KG1 (cell line): ENCODE measurements at regions not wholly inside any gene's neighbourhood (a gene's known extent, or its start where the extent isn't known, plus 50 kb on each side); places are given as distances from the start of the nearest gene placed in this dataset.
"Not testable (repeated sequence)": the region's sequence is repeated elsewhere in the genome, so short reads cannot be mapped to it uniquely, and the experiment has no call there.

Experiments used
- DNase-seq: peaks from one replicate; lab custom pipeline; 2025; lab: John Stamatoyannopoulos, UW

DNA sequence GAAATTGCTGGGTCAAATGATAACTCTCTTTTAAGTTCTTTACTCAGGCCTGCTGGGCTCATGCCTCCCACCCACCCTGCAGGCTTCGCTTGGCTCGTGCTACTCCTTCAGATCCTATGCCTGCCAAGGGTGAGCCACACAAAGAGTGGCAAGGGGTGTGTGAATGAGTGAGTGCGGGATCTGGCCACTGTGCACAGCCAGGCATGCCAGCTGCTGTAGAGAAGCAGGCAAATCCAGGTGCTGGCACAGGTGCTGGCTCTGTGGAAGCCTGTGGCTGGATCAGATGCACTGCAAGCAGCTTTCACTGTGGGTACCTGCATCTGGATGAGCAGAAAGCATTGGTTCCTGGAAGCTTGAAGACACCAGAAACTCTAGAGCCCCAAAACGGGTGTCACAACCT is 1055.7 kb upstream of the EPHA6 start:
- no peak for DNase-seq

DNA sequence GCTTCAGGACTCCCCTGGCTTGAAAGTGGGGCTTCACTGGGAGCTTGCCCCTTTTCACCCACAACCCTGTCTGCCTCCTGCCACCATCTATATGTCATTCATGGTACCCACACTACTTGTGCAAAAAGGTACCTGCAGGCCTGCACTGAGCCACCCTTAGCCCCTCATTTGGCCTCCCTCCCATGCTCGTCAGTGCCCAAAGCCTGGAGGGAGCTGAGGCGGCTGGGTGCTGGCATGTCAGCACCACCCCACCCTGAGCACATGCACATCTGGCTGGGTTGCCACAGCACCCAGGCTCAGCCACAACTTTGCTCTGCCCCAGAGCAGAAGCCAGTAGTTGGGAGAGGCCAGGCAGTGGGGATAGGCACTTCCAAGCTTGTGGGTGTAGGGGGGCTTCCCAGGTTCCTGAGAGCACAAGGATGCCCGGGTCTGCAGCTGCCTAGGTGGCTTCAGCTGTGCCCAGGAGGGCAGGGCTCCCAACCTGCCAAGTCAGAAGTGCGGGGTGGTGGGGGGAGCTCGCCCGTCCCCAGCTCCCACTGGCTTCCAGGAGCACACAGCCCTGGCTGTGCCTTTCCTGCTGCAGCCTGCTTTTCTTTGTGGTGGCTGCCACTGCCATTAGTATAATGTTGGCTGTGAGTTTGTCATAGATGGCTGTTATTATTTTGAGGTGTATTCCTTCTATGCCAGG is 1054.6 kb upstream of the EPHA6 start:
- DNase-seq: no peak

- DNase-seq: no peak
These were observed 1038.8 kb upstream of the EPHA6 start for GRCh38 chr3:95775486-95776094.

GRCh38 chr3:95781598-95781997 is 1032.8 kb upstream of the EPHA6 start:
- no peak for DNase-seq

DNA sequence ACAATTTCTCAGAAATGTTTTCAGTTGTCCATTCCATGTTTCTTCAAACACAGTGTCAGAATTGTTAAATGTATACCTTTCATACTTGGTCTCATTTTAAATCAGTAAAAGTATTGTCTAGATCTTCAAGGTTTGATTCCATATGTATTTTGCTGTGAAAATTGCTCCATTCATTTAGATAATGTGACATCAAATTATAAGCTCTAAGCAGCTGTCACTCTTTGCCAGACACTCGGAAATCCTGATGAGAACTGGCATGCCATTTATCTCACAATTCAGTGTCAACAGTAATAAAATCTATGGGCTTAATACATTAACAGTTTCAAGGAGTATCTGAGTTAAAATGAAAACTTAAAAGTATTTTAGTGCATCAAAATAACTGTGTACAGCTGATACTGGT is 1025.3 kb upstream of the EPHA6 start:
- no peak for DNase-seq

DNA sequence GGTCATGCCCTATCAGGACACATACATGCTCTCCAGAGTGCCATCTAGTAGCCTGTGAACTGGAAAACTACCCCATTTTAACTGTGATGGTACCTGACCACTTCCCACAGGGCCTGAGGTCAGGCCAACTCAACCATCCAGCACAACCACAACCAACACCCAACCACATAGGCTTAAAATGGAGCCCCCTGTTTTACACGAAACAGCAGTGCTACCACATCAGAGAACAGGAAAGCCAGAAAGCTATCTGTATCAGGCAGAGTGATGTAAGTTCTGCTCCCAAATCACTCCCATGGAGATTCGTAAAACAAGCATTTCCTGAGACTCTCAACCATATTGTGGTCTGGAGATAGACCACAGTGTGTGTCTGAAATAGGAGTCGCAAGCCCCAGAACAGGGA is 1017.3 kb upstream of the EPHA6 start:
- no peak for DNase-seq

GRCh38 chr3:95798628-95799027 is 1015.8 kb upstream of the EPHA6 start:
- no peak for DNase-seq

GRCh38 chr3:95810462-95810861 is 1003.9 kb upstream of the EPHA6 start:
- DNase-seq: no peak

- DNase-seq: no peak
These were observed 1001.1 kb upstream of the EPHA6 start for GRCh38 chr3:95813244-95813643.

GRCh38 chr3:95815828-95816227 is 998.6 kb upstream of the EPHA6 start:
- no peak for DNase-seq

DNA sequence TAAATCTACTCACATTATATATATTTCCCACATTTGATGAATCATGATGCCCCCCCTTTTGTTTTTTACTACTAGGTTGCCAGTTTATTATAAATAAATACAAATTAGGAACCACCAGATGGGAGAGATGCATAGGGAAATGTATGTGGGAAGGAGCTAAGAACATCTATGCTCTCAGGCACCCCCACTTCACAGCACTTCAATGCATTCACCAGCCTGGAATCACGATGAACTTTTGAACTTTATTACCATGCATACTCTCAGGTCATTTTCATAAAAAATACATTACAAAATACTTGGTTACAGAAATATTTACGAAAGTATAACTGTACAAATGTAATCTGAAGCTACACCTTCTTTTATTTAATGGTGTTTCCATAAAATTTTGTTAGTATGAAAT is 988.0 kb upstream of the EPHA6 start:
- no peak for DNase-seq

- no peak for DNase-seq
These were observed 982.2 kb upstream of the EPHA6 start for GRCh38 chr3:95832146-95832545.

GRCh38 chr3:95860628-95861027 is 953.8 kb upstream of the EPHA6 start:
- DNase-seq: not testable (repeated sequence)

DNA sequence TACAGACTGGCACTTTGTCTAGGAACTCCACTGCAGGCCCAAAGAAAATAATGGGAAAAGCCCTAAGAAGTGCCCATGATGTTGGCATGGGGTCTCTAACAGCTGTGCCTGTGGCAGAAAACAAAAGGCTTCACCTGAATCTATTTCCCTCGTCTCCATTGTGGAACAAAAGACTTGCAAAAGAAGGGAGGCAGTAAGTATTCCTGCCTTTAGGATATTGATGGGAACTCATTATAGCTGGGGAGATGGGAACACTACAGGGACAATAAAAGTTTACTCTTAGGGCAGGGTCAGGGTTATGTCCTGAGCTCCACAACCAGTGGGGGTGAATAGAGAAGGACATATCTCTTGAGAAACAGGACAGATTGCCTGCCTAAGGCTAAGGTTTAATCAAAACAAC is 930.6 kb upstream of the EPHA6 start:
- DNase-seq: no peak

DNA sequence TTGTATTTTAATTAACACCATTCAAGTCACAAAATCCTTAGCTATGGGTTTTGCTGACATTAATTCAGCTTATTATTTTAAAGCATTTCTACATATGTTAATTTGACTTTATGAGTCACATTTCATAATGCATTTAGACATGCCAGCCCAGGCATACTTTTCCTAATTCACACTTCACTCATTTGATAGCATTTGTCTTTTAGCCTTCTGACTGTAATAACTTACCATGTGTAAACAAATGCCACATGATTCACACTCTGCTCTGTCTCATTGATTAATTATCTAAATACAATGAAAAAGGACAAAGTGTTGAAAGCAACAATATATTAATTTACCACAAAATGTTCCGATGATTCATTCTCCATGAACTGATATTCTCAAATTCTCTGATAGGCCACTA is 927.8 kb upstream of the EPHA6 start:
- DNase-seq: no peak

DNA sequence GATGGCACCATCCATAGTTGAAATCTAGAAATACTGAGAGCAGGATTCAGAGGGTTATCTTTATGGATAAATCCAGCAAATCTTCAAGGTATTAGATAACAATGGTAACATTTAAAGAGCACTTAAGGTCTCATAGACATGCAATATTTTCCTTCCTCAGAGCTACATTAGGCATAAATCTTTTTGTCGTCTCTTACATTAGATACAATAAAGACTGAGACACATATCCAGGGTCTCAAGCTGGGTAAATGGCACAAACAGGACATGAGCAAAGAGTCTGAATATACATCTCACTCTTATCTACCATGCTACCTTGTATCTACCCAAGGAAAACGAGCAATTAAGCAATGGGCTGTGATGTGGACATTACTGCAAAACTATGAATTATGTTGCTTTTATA is 927.3 kb upstream of the EPHA6 start:
- no peak for DNase-seq

DNA sequence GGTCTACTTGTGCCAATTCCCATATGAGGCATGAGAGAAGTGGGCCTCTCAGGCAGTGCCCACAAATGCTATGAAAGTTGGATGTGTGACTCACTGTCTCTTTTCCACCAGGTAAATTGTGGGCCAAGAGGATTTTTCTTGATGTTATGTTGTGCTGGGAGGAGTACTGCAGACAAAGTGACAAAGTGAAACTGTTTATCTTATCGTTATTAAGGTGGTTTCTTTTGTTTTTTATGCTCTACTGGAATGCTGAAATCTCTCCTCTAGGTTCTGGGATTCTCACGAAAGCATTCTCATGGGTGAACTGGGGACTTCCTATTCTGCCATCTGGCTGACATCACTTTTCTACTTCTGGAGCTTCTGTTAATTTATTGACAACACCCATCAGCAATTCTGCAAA is 919.6 kb upstream of the EPHA6 start:
- no peak for DNase-seq

DNA sequence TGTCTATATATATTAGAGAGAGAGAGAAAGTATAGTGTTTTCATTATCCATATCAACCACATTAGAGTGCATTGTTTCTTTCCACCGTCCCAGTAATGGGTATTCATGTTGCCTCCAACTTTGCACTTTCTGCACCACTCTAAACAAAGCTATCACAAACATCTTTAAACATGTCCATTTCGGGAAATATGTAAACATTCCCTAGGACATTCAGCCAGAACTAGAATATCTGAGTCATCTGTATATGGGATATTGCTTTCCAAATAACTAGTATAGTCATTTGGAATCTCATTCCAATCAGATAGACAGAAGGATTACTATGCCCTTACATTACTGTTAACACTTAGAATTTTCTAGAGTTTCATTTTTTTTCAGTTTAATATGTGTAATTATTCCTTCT is 914.9 kb upstream of the EPHA6 start:
- no peak for DNase-seq

GRCh38 chr3:95899911-95900310 is 914.5 kb upstream of the EPHA6 start:
- DNase-seq: no peak

DNA sequence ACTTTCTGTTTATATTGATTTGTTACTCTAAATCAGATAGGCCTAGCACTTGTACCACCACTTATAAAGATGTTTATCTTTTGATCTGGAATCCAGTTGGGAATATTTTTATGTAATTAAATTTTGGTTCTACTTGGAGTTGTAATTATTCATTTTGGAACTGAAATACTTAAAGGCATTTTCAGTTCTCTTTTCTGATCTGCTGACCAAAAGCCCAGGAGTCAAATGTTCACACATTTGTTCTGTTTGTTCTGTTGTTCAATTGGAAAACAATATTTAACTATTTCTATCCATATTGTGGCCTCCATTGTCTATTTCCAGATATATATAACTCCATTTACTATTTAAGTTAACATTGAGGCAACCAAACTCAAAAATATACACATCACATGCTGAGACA is 912.4 kb upstream of the EPHA6 start:
- DNase-seq: no peak

DNA sequence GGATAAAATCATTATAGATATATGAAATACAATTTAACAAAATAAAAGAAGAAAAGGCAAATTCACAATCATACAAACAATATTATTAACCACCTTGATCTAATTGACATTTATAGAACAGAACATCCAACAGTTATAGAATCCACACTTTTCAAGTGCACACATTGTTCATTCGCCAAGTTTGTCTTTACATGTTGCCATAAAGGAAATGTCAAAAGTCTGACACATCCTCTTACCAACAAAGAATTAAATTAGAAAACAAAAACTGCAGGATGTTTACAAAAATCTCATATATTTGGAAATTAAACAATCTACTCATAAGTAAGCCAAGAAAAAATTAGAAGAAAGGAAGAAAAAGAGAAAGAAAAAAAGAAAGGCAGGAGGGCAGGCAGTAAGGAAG is 909.2 kb upstream of the EPHA6 start:
- no peak for DNase-seq

GRCh38 chr3:95911767-95912166 is 902.6 kb upstream of the EPHA6 start:
- no peak for DNase-seq

GRCh38 chr3:95923496-95924210 is 890.7 kb upstream of the EPHA6 start:
- no peak for DNase-seq
